ENCODE measurements at regions not wholly inside any gene's neighbourhood (a gene's known extent, or its start where the extent isn't known, plus 50 kb on each side); places are given as distances from the start of the nearest gene placed in this dataset.

DNA sequence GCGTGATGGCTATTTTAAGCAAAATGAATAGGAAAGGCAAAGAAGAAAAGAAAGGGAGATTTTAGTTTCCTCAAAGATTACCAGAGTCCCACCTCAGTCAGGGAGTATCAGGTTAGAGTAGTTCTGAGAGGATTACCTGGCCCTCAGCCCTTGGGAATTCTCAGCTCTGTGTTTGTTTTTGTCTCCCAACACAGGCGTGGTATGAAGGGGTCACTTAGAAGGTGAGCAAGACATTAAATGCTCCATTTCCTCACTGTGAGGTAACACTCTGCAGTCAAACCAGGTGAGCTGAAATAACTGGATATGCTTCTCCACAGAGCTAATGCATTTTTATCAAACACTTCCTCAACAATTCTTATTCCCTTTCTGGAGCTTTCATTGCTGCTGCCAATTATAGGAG lies 232.2 kb downstream of the IKZF2 start:
- TF ChIP-seq CTCF (IDR thresholded peaks at IDR 0.05; ENCODE audit: insufficient read depth in 1 of 2, low read depth in 1 of 2, low read length in 1 of 2, severe bottlenecking in 1 of 2, unreplicated experiment in 1 of 2): no peak
- ChIA-PET CTCF (no interaction called here), POLR2A (no interaction called here)
- Histone ChIP-seq H3K9me3 (no peaks in the 10 kb centered on the region; the same call in 1 of the 2 replicates), H3K36me3 (ENCODE audit: control insufficient read depth, insufficient read depth, low read length) (no peaks in the 10 kb centered on the region), H3K27me3 (replicated peaks; ENCODE audit: control insufficient read depth, insufficient read depth, low read length) (no peaks in the 10 kb centered on the region), H3K4me3 (ENCODE audit: low read depth, low read length) (no peak overlapping the region), H3K4me1 (peaks cover 15% of the 10 kb centered on the region)
- no peaks in the 10 kb centered on the region for H3K27me3 Mint-ChIP-seq (ENCODE audit: insufficient read depth, unreplicated experiment)
- no peaks in the 10 kb centered on the region for H3K9me3 Mint-ChIP-seq (ENCODE audit: unreplicated experiment)
- DNase-seq: peak; percentile 47 to 67
- intact Hi-C loops (cut with micrococcal nuclease; ENCODE audit: unreplicated experiment): loop anchor here (1.0 kb wide), 1 partner anchor 13 kb away; no protein-coding TSS in a partner anchor
- no peak overlapping the region for H3K4me3 Mint-ChIP-seq (ENCODE audit: unreplicated experiment)
- peak overlapping the region; percentile 56 for H3K27ac Mint-ChIP-seq (ENCODE audit: unreplicated experiment)
- H3K4me1 Mint-ChIP-seq (ENCODE audit: low read depth, unreplicated experiment): peaks cover 27% of the 10 kb centered on the region
- BruUV-seq (replicated peaks): no TSS peak
- no peaks in the 10 kb centered on the region for H3K36me3 Mint-ChIP-seq (ENCODE audit: insufficient read depth, unreplicated experiment)

DNA sequence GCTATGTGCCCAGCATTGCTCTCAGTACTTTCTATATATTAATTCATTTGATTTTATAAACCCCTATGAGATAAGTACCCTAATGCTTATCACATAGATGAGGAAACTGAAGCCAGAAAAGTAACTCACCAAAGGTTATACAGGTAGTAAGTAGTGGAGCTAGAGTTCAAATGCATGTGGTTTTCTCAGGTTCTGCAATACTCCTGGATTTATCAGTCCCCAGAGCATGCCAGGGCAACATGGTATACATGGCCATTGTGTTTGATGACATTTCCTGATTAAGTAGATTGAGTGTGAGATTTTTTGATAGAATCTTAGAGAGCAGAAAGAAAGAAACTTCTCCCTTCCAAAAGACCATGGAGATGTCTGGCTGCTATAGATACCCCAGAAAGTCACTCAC lies 233.1 kb downstream of the IKZF2 start:
- no peak overlapping the region for H3K4me3 ChIP-seq (ENCODE audit: low read depth, low read length)
- CTCF ChIA-PET: interaction anchor here (0.7 kb wide), 1 partner anchor 294 kb away, joined by 3 read pairs; no protein-coding TSS in a partner anchor
- intact Hi-C loops (cut with micrococcal nuclease; ENCODE audit: unreplicated experiment): no loop called here
- H3K9me3 ChIP-seq: no peaks in the 10 kb centered on the region
- peaks cover 15% of the 10 kb centered on the region for H3K4me1 ChIP-seq
- peaks cover 28% of the 10 kb centered on the region for H3K4me1 Mint-ChIP-seq (ENCODE audit: low read depth, unreplicated experiment)
- TF ChIP-seq CTCF (IDR thresholded peaks at IDR 0.05; ENCODE audit: insufficient read depth in 1 of 2, low read depth in 1 of 2, low read length in 1 of 2, severe bottlenecking in 1 of 2, unreplicated experiment in 1 of 2): no peak
- no peaks in the 10 kb centered on the region for H3K36me3 Mint-ChIP-seq (ENCODE audit: insufficient read depth, unreplicated experiment)
- H3K9me3 Mint-ChIP-seq (ENCODE audit: unreplicated experiment): no peaks in the 10 kb centered on the region
- no peaks in the 10 kb centered on the region for H3K36me3 ChIP-seq (ENCODE audit: control insufficient read depth, insufficient read depth, low read length)
- H3K4me3 Mint-ChIP-seq (ENCODE audit: unreplicated experiment): no peak overlapping the region
- no TSS peak for BruUV-seq (replicated peaks)
- POLR2A ChIA-PET: no interaction called here
- no peaks in the 10 kb centered on the region for H3K27me3 ChIP-seq (replicated peaks; ENCODE audit: control insufficient read depth, insufficient read depth, low read length)
- no peak overlapping the region for H3K27ac Mint-ChIP-seq (ENCODE audit: unreplicated experiment)
- no peak for DNase-seq
- H3K27me3 Mint-ChIP-seq (ENCODE audit: insufficient read depth, unreplicated experiment): no peaks in the 10 kb centered on the region

DNA sequence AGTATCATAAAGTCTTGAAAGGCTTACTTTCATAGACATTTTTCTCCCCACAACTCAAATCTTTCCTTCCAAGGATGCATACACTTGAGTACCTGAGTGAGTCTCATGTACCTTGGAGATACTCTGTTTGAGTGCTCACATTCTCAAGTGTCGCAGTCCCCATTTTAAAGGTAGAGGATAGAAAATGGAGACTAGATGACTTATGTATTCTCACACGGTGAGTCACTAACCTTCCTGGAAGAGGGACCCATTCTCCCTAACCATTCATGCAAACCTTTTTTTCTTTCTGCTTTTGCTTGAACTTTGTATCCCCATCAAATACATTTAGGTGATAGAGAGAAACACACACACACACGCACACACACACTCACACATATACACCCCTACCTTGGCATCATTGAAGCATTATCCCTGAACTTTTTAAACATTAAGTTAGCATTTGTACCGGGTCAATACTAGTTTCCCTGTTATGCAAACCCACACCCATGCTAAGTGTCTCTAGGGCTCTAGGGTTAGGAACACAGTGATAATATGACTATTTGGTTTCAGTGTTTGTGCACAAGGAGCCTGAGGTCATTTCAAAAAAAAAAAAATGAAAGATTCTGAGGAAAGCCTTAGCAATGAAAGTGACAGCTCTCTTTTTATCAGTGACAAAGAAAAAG lies 236.2 kb downstream of the IKZF2 start:
- POLR2A ChIA-PET: no interaction called here
- H3K27me3 ChIP-seq (replicated peaks; ENCODE audit: control insufficient read depth, insufficient read depth, low read length): no peaks in the 10 kb centered on the region
- no peak for DNase-seq

More for the DNA sequence above, 236.2 kb downstream of the IKZF2 start:
- H3K4me3 ChIP-seq (ENCODE audit: low read depth, low read length): no peak overlapping the region
- CTCF ChIA-PET: no interaction called here
- intact Hi-C loops (cut with micrococcal nuclease; ENCODE audit: unreplicated experiment): no loop called here
- peaks cover 28% of the 10 kb centered on the region for H3K4me1 ChIP-seq
- H3K9me3 ChIP-seq: no peaks in the 10 kb centered on the region
- no TSS peak for BruUV-seq (replicated peaks)
- H3K27me3 Mint-ChIP-seq (ENCODE audit: insufficient read depth, unreplicated experiment): no peaks in the 10 kb centered on the region
- H3K27ac Mint-ChIP-seq (ENCODE audit: unreplicated experiment): peak overlapping the region; percentile 23
- no peaks in the 10 kb centered on the region for H3K36me3 Mint-ChIP-seq (ENCODE audit: insufficient read depth, unreplicated experiment)
- no peak overlapping the region for H3K4me3 Mint-ChIP-seq (ENCODE audit: unreplicated experiment)
- H3K9me3 Mint-ChIP-seq (ENCODE audit: unreplicated experiment): no peaks in the 10 kb centered on the region
- no peaks in the 10 kb centered on the region for H3K36me3 ChIP-seq (ENCODE audit: control insufficient read depth, insufficient read depth, low read length)
- TF ChIP-seq CTCF (IDR thresholded peaks at IDR 0.05; ENCODE audit: insufficient read depth in 1 of 2, low read depth in 1 of 2, low read length in 1 of 2, severe bottlenecking in 1 of 2, unreplicated experiment in 1 of 2): no peak
- peaks cover 38% of the 10 kb centered on the region for H3K4me1 Mint-ChIP-seq (ENCODE audit: low read depth, unreplicated experiment)

Measured in Caco-2 (cell line).